OCI-LY7 (cell line): ENCODE measurements at regions not wholly inside any gene's neighbourhood (a gene's known extent, or its start where the extent isn't known, plus 50 kb on each side); places are given as distances from the start of the nearest gene placed in this dataset.

Experiments
- CTCF ChIP-seq: fragments of 200-600 bp; sonication (generic); conservative IDR thresholded peaks from 2 replicates; pipeline ENCODE4 v1.5.1; 2014; ENCODE audit warnings: mild to moderate bottlenecking, antibody characterized with exemption, low read length, moderate library complexity, mixed read lengths
- EZH2phosphoT487 ChIP-seq: fragments of 200-600 bp; sonication (generic); IDR thresholded peaks from 2 replicates; pipeline ENCODE4 v1.6.1; 2018; ENCODE audit warnings: low read depth, borderline replicate concordance, mild to moderate bottlenecking, mixed run types, antibody characterized with exemption, low read length, moderate library complexity, mixed read lengths

- TF ChIP-seq EZH2phosphoT487: no peak
- TF ChIP-seq CTCF: no peak
Measured at GRCh38 chr3:30948426-30948825, 54.0 kb upstream of the GADL1 start.
